Fibroblast of pulmonary artery (primary cell): ENCODE measurements at regions not wholly inside any gene's neighbourhood (a gene's known extent, or its start where the extent isn't known, plus 50 kb on each side); places are given as distances from the start of the nearest gene placed in this dataset.

ENCODE experiments used
- DNase-seq: peaks from one replicate; pipeline ENCODE4 v3.0.0-alpha.2; 2010; ENCODE audit warnings: low read depth
- H3K4me3 ChIP-seq: replicated peaks from 2 replicates; pipeline ENCODE4 v1.5.1; 2011; ENCODE audit warnings: low read depth, mild to moderate bottlenecking, control low read depth, low read length, moderate library complexity
- CTCF ChIP-seq: IDR thresholded peaks from 2 replicates; pipeline ENCODE4 v1.5.1; 2011; ENCODE audit warnings: mild to moderate bottlenecking, control low read depth, low read length, inconsistent platforms; ENCODE audit errors: missing control alignments

- no peak overlapping the region for H3K4me3 ChIP-seq
- no peak for TF ChIP-seq CTCF
These were observed 75.5 kb downstream of the PALM2AKAP2 start for GRCh38 chr9:109855540-109855939.

GRCh38 chr9:109856785-109857184 is 76.8 kb downstream of the PALM2AKAP2 start:
- no peak for TF ChIP-seq CTCF
- H3K4me3 ChIP-seq: no peak overlapping the region
- peak; percentile 79 for DNase-seq

More at GRCh38 chr9:109855540-109855939, 75.5 kb downstream of the PALM2AKAP2 start:
- no peak for DNase-seq

- no peak overlapping the region for H3K4me3 ChIP-seq
- DNase-seq: no peak
- TF ChIP-seq CTCF: no peak
These were observed 77.3 kb downstream of the PALM2AKAP2 start for GRCh38 chr9:109857336-109857735.

- H3K4me3 ChIP-seq: no peak overlapping the region
- TF ChIP-seq CTCF: peak; percentile 51
- DNase-seq: no peak
These were observed 79.4 kb downstream of the PALM2AKAP2 start for GRCh38 chr9:109859447-109859846.

GRCh38 chr9:109860521-109860920 is 80.5 kb downstream of the PALM2AKAP2 start:
- no peak for TF ChIP-seq CTCF
- DNase-seq: no peak
- no peak overlapping the region for H3K4me3 ChIP-seq

- TF ChIP-seq CTCF: no peak
- H3K4me3 ChIP-seq: no peak overlapping the region
- DNase-seq: peak; percentile 25
These were observed 81.5 kb downstream of the PALM2AKAP2 start for GRCh38 chr9:109861499-109861898.

GRCh38 chr9:109861918-109862317 is 81.9 kb downstream of the PALM2AKAP2 start:
- no peak for TF ChIP-seq CTCF
- no peak for DNase-seq
- no peak overlapping the region for H3K4me3 ChIP-seq
